ENCODE measurements at regions not wholly inside any gene's neighbourhood (a gene's known extent, or its start where the extent isn't known, plus 50 kb on each side); places are given as distances from the start of the nearest gene placed in this dataset.

DNA sequence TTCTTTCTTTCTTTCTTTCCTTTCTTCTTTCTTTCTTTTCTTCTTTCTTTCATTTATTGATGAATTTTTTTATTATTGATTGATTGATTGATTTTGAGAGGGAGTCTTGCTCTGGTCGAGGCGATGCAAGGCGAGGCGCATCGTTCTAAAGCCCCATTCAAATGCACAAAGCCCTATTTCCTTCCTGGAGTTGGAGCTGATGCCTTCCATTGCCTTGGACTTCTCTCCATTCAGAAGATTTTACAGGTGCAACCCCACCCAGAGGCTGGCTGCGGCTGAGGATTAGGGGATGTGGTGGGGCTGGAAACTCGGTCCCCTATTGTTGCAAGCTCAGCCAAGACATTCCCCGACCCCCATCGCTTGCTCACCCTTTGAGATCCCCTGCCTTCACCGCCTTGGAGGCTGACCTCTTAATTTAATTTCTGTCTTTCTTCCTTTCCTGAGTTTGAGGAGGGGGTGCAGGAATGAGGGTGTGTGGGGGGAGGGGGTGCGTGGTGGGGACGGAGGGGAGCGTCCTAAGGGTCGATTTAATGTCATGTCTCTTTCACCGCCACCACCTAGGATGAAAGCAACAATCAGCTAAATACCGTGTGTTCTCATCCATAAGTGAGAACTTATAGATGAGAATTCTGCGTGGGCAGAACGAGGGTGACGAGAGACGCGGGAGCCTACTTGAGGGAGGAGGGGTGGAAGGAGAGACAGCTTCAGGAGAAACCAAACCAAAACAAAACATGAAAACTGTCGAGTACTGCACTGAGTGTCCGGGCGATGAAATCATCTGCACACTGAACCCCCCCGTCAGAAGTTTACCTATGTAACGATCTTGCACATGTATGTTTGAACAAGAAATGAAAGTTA is 3913.9 kb upstream of the OR11H1 start:
- TF ChIP-seq, protein P1, sequence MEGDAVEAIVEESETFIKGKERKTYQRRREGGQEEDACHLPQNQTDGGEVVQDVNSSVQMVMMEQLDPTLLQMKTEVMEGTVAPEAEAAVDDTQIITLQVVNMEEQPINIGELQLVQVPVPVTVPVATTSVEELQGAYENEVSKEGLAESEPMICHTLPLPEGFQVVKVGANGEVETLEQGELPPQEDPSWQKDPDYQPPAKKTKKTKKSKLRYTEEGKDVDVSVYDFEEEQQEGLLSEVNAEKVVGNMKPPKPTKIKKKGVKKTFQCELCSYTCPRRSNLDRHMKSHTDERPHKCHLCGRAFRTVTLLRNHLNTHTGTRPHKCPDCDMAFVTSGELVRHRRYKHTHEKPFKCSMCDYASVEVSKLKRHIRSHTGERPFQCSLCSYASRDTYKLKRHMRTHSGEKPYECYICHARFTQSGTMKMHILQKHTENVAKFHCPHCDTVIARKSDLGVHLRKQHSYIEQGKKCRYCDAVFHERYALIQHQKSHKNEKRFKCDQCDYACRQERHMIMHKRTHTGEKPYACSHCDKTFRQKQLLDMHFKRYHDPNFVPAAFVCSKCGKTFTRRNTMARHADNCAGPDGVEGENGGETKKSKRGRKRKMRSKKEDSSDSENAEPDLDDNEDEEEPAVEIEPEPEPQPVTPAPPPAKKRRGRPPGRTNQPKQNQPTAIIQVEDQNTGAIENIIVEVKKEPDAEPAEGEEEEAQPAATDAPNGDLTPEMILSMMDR (IDR thresholded peaks at IDR 0.05; ENCODE audit: low read depth, low read length, missing input control), result no peak
- TF ChIP-seq SP1 (IDR thresholded peaks at IDR 0.05), result no peak
- TF ChIP-seq, protein P2, sequence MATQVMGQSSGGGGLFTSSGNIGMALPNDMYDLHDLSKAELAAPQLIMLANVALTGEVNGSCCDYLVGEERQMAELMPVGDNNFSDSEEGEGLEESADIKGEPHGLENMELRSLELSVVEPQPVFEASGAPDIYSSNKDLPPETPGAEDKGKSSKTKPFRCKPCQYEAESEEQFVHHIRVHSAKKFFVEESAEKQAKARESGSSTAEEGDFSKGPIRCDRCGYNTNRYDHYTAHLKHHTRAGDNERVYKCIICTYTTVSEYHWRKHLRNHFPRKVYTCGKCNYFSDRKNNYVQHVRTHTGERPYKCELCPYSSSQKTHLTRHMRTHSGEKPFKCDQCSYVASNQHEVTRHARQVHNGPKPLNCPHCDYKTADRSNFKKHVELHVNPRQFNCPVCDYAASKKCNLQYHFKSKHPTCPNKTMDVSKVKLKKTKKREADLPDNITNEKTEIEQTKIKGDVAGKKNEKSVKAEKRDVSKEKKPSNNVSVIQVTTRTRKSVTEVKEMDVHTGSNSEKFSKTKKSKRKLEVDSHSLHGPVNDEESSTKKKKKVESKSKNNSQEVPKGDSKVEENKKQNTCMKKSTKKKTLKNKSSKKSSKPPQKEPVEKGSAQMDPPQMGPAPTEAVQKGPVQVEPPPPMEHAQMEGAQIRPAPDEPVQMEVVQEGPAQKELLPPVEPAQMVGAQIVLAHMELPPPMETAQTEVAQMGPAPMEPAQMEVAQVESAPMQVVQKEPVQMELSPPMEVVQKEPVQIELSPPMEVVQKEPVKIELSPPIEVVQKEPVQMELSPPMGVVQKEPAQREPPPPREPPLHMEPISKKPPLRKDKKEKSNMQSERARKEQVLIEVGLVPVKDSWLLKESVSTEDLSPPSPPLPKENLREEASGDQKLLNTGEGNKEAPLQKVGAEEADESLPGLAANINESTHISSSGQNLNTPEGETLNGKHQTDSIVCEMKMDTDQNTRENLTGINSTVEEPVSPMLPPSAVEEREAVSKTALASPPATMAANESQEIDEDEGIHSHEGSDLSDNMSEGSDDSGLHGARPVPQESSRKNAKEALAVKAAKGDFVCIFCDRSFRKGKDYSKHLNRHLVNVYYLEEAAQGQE (IDR thresholded peaks at IDR 0.05), result no peak
